ENCODE measurements at regions not wholly inside any gene's neighbourhood (a gene's known extent, or its start where the extent isn't known, plus 50 kb on each side); places are given as distances from the start of the nearest gene placed in this dataset.

GRCh38 chr14:65941091-65941490, 528.6 kb downstream of the FUT8 start:
- Mint-ChIP-seq H3K36me3 (ENCODE audit: low read depth, unreplicated experiment) (no peaks in the 10 kb centered on the region), H3K9me3 (ENCODE audit: unreplicated experiment) (no peaks in the 10 kb centered on the region), H3K27ac (ENCODE audit: unreplicated experiment) (no peak overlapping the region), H3K27me3 (ENCODE audit: unreplicated experiment) (peaks cover 6% of the 10 kb centered on the region), H3K4me3 (ENCODE audit: unreplicated experiment) (no peak overlapping the region), H3K4me1 (ENCODE audit: unreplicated experiment) (peaks cover 12% of the 10 kb centered on the region)
- TF ChIP-seq CTCF (IDR thresholded peaks at IDR 0.05; ENCODE audit: unreplicated experiment), result no peak
- no peak for DNase-seq (ENCODE audit: low spot score)

- Mint-ChIP-seq H3K4me1 (ENCODE audit: unreplicated experiment) (peaks cover 6% of the 10 kb centered on the region), H3K9me3 (ENCODE audit: unreplicated experiment) (no peaks in the 10 kb centered on the region), H3K4me3 (ENCODE audit: unreplicated experiment) (no peak overlapping the region), H3K27ac (ENCODE audit: unreplicated experiment) (no peak overlapping the region), H3K27me3 (ENCODE audit: unreplicated experiment) (peaks cover 6% of the 10 kb centered on the region), H3K36me3 (ENCODE audit: low read depth, unreplicated experiment) (peaks cover 4% of the 10 kb centered on the region)
- no peak for TF ChIP-seq CTCF (IDR thresholded peaks at IDR 0.05; ENCODE audit: unreplicated experiment)
- DNase-seq (ENCODE audit: low spot score), result no peak
These were observed 530.6 kb downstream of the FUT8 start for GRCh38 chr14:65943150-65943549.

- Mint-ChIP-seq H3K27me3 (ENCODE audit: unreplicated experiment) (peaks cover 7% of the 10 kb centered on the region), H3K4me3 (ENCODE audit: unreplicated experiment) (no peak overlapping the region), H3K36me3 (ENCODE audit: low read depth, unreplicated experiment) (peaks cover 4% of the 10 kb centered on the region), H3K27ac (ENCODE audit: unreplicated experiment) (no peak overlapping the region), H3K4me1 (ENCODE audit: unreplicated experiment) (peaks cover 9% of the 10 kb centered on the region), H3K9me3 (ENCODE audit: unreplicated experiment) (no peaks in the 10 kb centered on the region)
- no peak for TF ChIP-seq CTCF (IDR thresholded peaks at IDR 0.05; ENCODE audit: unreplicated experiment)
- no peak for DNase-seq (ENCODE audit: low spot score)
These were observed 531.4 kb downstream of the FUT8 start for GRCh38 chr14:65943916-65944410.

GRCh38 chr14:65945327-65945726, 532.8 kb downstream of the FUT8 start:
- no peak for TF ChIP-seq CTCF (IDR thresholded peaks at IDR 0.05; ENCODE audit: unreplicated experiment)

GRCh38 chr14:65946494-65946893, 534.0 kb downstream of the FUT8 start:
- H3K9me3 Mint-ChIP-seq (ENCODE audit: unreplicated experiment), result no peaks in the 10 kb centered on the region

More at GRCh38 chr14:65945327-65945726, 532.8 kb downstream of the FUT8 start:
- no peak for DNase-seq (ENCODE audit: low spot score)
- H3K4me3 Mint-ChIP-seq (ENCODE audit: unreplicated experiment), result no peak overlapping the region
- H3K27ac Mint-ChIP-seq (ENCODE audit: unreplicated experiment), result no peak overlapping the region
- H3K36me3 Mint-ChIP-seq (ENCODE audit: low read depth, unreplicated experiment), result peaks cover 4% of the 10 kb centered on the region
- peaks cover 7% of the 10 kb centered on the region for H3K27me3 Mint-ChIP-seq (ENCODE audit: unreplicated experiment)
- H3K4me1 Mint-ChIP-seq (ENCODE audit: unreplicated experiment), result peaks cover 9% of the 10 kb centered on the region
- H3K9me3 Mint-ChIP-seq (ENCODE audit: unreplicated experiment), result no peaks in the 10 kb centered on the region

More at GRCh38 chr14:65946494-65946893, 534.0 kb downstream of the FUT8 start:
- H3K4me1 Mint-ChIP-seq (ENCODE audit: unreplicated experiment), result peaks cover 9% of the 10 kb centered on the region
- peaks cover 7% of the 10 kb centered on the region for H3K27me3 Mint-ChIP-seq (ENCODE audit: unreplicated experiment)
- no peak overlapping the region for H3K4me3 Mint-ChIP-seq (ENCODE audit: unreplicated experiment)
- peaks cover 4% of the 10 kb centered on the region for H3K36me3 Mint-ChIP-seq (ENCODE audit: low read depth, unreplicated experiment)
- TF ChIP-seq CTCF (IDR thresholded peaks at IDR 0.05; ENCODE audit: unreplicated experiment), result no peak
- no peak overlapping the region for H3K27ac Mint-ChIP-seq (ENCODE audit: unreplicated experiment)
- DNase-seq (ENCODE audit: low spot score), result no peak
